ENCODE measurements at regions not wholly inside any gene's neighbourhood (a gene's known extent, or its start where the extent isn't known, plus 50 kb on each side); places are given as distances from the start of the nearest gene placed in this dataset.

DNA sequence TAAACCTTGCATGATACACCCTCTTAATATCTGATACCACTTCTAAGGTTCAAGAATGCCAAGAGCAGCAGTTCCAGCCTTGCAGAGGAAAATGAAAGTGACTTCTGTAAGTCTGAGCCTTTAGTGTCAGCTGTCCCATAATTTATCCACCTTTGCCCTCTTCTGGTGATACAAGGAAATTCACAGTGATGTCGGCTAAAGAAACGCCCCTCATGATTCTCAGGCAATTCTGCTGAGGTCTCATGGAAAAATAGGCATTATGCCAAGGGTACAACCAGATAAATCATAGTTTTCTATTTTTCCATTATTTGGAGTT lies 172.2 kb upstream of the CXCL13 start:
- Mint-ChIP-seq H3K4me1 (ENCODE audit: low read depth, unreplicated experiment) (no peaks in the 10 kb centered on the region), H3K4me3 (ENCODE audit: unreplicated experiment) (no peak overlapping the region), H3K27ac (ENCODE audit: unreplicated experiment) (no peak overlapping the region), H3K9me3 (ENCODE audit: unreplicated experiment) (peaks cover under 1% of the 10 kb centered on the region), H3K36me3 (ENCODE audit: insufficient read depth, unreplicated experiment) (no peaks in the 10 kb centered on the region), H3K27me3 (ENCODE audit: insufficient read depth, unreplicated experiment) (peaks cover 2% of the 10 kb centered on the region)
- Histone ChIP-seq H3K4me3 (ENCODE audit: low read depth, low read length) (no peak overlapping the region), H3K36me3 (ENCODE audit: control insufficient read depth, insufficient read depth, low read length) (no peaks in the 10 kb centered on the region), H3K27me3 (replicated peaks; ENCODE audit: control insufficient read depth, insufficient read depth, low read length) (no peaks in the 10 kb centered on the region), H3K9me3 (no peaks in the 10 kb centered on the region), H3K4me1 (no peaks in the 10 kb centered on the region)
- peak in 1 of 2 experiments; percentile 39 for DNase-seq
- no TSS peak for BruUV-seq (replicated peaks)
- ChIA-PET POLR2A (no interaction called here), CTCF (interaction anchor here (1.0 kb wide), 1 partner anchor 168 kb away, joined by 3 read pairs; no protein-coding TSS in a partner anchor)
- peak; percentile 43 to 52 for TF ChIP-seq CTCF (IDR thresholded peaks at IDR 0.05; ENCODE audit: insufficient read depth in 1 of 2, low read depth in 1 of 2, low read length in 1 of 2, severe bottlenecking in 1 of 2, unreplicated experiment in 1 of 2)
- intact Hi-C loops (cut with micrococcal nuclease; ENCODE audit: unreplicated experiment) = loop anchor here (1.0 to 5.0 kb wide), 3 partner anchors 48 to 191 kb away; no protein-coding TSS in a partner anchor

DNA sequence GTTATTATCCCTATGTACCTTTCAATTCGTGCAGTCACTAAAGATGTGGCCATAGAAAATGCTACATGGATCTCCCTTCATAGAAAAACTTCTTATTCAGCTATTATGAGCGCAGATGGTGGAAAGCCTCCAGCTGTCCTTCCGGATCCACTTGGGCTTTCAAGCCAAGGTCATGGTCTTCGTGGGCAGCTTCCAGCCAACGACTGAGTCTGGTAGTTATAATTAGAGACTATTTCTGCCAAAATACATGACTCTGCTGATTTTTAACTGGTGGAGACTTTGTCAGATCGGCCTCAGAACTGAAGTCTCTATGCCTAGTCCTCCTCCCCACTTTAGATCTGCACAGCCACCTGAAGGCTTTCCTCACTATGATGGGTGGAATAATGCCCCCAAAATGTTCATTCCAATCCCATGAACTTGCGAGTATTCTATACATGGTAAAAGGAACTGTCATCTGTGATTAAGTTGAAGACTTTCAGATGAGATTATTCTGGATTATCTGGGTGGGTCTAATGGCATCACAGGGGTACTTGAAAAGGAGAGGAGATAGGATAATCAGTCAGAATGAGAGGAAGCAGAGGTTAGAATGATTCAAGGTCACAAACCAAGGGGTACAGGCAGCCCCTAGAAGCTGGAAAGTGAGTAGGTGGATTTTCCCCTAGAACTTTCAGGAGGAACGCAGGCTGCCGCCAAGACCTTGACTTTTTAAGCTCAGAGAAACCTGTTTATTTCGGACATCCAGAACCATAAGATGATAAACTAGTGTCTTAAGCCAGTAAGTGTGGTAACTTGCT lies 171.1 kb upstream of the CXCL13 start:
- H3K9me3 Mint-ChIP-seq (ENCODE audit: unreplicated experiment) = no peaks in the 10 kb centered on the region

DNA sequence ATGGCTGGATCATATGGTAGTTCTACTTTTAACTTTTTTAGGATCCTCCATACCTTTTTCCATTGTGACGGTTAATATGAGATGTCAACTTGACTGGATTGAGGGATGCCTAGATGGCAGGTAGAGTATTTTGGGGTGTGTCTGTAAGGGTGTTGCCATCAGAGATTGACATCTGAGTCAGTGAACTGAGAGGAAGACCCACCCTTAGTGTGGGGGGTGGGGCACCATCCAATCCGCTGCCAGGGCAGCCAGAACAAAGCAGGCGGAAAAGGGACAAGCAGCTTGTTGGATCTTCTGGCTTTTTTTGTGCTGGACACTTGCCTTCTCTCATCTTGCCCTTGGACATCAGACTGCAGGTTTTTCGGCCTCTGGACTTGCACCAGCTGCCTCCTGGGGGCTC lies 168.5 kb upstream of the CXCL13 start:
- TF ChIP-seq CTCF (IDR thresholded peaks at IDR 0.05; ENCODE audit: insufficient read depth in 1 of 2, low read depth in 1 of 2, low read length in 1 of 2, severe bottlenecking in 1 of 2, unreplicated experiment in 1 of 2) = no peak
- DNase-seq = no peak
- H3K4me1 ChIP-seq = no peaks in the 10 kb centered on the region
- no peaks in the 10 kb centered on the region for H3K9me3 ChIP-seq
- no peak overlapping the region for H3K4me3 ChIP-seq (ENCODE audit: low read depth, low read length)
- no TSS peak for BruUV-seq (replicated peaks)
- H3K27ac Mint-ChIP-seq (ENCODE audit: unreplicated experiment) = no peak overlapping the region
- no peaks in the 10 kb centered on the region for H3K27me3 ChIP-seq (replicated peaks; ENCODE audit: control insufficient read depth, insufficient read depth, low read length)
- H3K9me3 Mint-ChIP-seq (ENCODE audit: unreplicated experiment) = no peaks in the 10 kb centered on the region
- intact Hi-C loops (cut with micrococcal nuclease; ENCODE audit: unreplicated experiment) = no loop called here
- no peak overlapping the region for H3K4me3 Mint-ChIP-seq (ENCODE audit: unreplicated experiment)
- peaks cover 3% of the 10 kb centered on the region for H3K27me3 Mint-ChIP-seq (ENCODE audit: insufficient read depth, unreplicated experiment)
- no peaks in the 10 kb centered on the region for H3K36me3 Mint-ChIP-seq (ENCODE audit: insufficient read depth, unreplicated experiment)
- no peaks in the 10 kb centered on the region for H3K36me3 ChIP-seq (ENCODE audit: control insufficient read depth, insufficient read depth, low read length)
- ChIA-PET POLR2A (no interaction called here), CTCF (no interaction called here)
- H3K4me1 Mint-ChIP-seq (ENCODE audit: low read depth, unreplicated experiment) = no peaks in the 10 kb centered on the region

More for the DNA sequence above, 171.1 kb upstream of the CXCL13 start:
- Mint-ChIP-seq H3K27ac (ENCODE audit: unreplicated experiment) (no peak overlapping the region), H3K27me3 (ENCODE audit: insufficient read depth, unreplicated experiment) (peaks cover 2% of the 10 kb centered on the region), H3K4me1 (ENCODE audit: low read depth, unreplicated experiment) (no peaks in the 10 kb centered on the region), H3K36me3 (ENCODE audit: insufficient read depth, unreplicated experiment) (no peaks in the 10 kb centered on the region), H3K4me3 (ENCODE audit: unreplicated experiment) (no peak overlapping the region)
- no peak for DNase-seq
- ChIA-PET POLR2A (no interaction called here), CTCF (no interaction called here)
- no peaks in the 10 kb centered on the region for H3K4me1 ChIP-seq
- intact Hi-C loops (cut with micrococcal nuclease; ENCODE audit: unreplicated experiment) = loop anchor here (5.0 kb wide), 2 partner anchors 67 to 192 kb away; no protein-coding TSS in a partner anchor
- H3K4me3 ChIP-seq (ENCODE audit: low read depth, low read length) = no peak overlapping the region
- no peaks in the 10 kb centered on the region for H3K27me3 ChIP-seq (replicated peaks; ENCODE audit: control insufficient read depth, insufficient read depth, low read length)
- TF ChIP-seq CTCF (IDR thresholded peaks at IDR 0.05; ENCODE audit: insufficient read depth in 1 of 2, low read depth in 1 of 2, low read length in 1 of 2, severe bottlenecking in 1 of 2, unreplicated experiment in 1 of 2) = no peak
- H3K36me3 ChIP-seq (ENCODE audit: control insufficient read depth, insufficient read depth, low read length) = no peaks in the 10 kb centered on the region
- no peaks in the 10 kb centered on the region for H3K9me3 ChIP-seq
- BruUV-seq (replicated peaks) = no TSS peak
